Thoracic aorta (tissue), 2 donors: ENCODE measurements at regions not wholly inside any gene's neighbourhood (a gene's known extent, or its start where the extent isn't known, plus 50 kb on each side); places are given as distances from the start of the nearest gene placed in this dataset.

Experiments used
- ATAC-seq: fragments of 150-250 bp; one replicate; pipeline ENCODE4 v1.8.0; 2017; ENCODE audit warnings: low read depth; ENCODE audit not compliant: insufficient number of reproducible peaks, low FRiP score
- DNase-seq: peaks from one replicate; pipeline ENCODE4 v3.0.0-alpha.2; 2020; ENCODE audit warnings: low spot score
- H3K27ac ChIP-seq, 2 donors: fragments of 200-600 bp; sonication (generic); 1 replicate in 1 of 2; 2 replicates in 1 of 2; pipeline ENCODE4 v1.5.1; 2016; ENCODE audit warnings: mild to moderate bottlenecking in 2 of 2, moderate library complexity in 2 of 2
- H3K27me3 ChIP-seq: fragments of 200-600 bp; sonication (generic); replicated peaks from 2 replicates; pipeline ENCODE4 v1.6.0; 2016; ENCODE audit warnings: mild to moderate bottlenecking; ENCODE audit not compliant: insufficient read depth
- H3K36me3 ChIP-seq: fragments of 200-600 bp; sonication (generic); one replicate; pipeline ENCODE4 v1.5.1; 2016
- H3K4me1 ChIP-seq, 2 donors: fragments of 200-600 bp; sonication (generic); 1 replicate in 1 of 2; 2 replicates in 1 of 2; pipeline versions ENCODE4 v1.5.1 to v1.6.0; 2016; ENCODE audit warnings: low read depth in 2 of 2, mild to moderate bottlenecking in 1 of 2; ENCODE audit not compliant: control insufficient read depth in 1 of 2
- H3K4me3 ChIP-seq: fragments of 200-600 bp; sonication (generic); 2 replicates; pipeline ENCODE4 v1.5.1; 2016; ENCODE audit warnings: mild to moderate bottlenecking
- H3K9me3 ChIP-seq: fragments of 200-600 bp; sonication (generic); 2 replicates; pipeline ENCODE4 v1.5.1; 2016
- TF ChIP-seq, protein P1 (sequence below): fragments of 200-600 bp; sonication (generic); IDR thresholded peaks from one replicate; pipeline ENCODE4 v1.5.1; 2019; ENCODE audit warnings: antibody characterized with exemption

DNA sequence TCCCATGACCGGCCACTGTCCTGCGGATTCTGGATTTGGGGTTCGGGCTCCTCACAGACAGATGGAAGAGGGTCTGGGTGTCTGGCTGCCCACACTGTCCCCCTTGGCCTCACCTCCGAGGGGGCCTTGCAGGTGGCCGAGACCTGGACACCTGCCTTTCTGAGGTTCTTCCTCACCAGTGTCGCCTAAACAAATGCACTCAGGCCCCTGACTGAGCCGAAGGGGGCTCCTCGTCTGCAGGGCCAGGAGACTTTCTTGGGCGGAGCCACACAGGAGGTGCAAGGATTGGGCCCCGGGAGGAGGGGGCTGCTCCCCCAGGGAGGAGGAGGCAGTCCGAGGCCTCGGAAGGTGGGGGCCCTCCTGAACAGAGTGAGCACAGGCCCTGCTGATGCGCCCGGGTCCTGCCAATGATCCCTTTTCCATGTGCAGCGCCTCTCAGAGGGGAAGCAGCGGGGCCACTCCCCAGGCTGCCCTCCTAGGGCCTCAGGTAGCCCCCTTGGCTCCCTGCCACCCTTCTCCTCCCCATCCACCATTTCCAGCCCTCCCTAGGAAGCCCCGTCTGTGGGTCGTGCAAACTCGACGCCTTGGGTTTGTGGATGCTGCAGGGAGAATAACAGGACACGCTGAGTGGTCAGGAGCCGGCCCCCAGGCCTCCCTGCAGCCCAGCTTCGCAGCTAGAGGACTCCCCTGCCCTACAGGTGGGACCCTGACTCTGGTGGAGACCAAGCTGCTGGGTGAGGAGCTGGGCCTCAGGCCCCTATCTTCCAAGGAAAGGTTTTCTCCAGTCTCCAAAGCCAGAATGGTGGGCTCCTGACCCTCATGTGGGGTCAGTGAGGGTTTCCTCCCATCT lies 63.4 kb upstream of the ZNF469 start:
- no peaks in the 10 kb centered on the region for H3K36me3 ChIP-seq
- ATAC-seq (no peak), DNase-seq (no peak)
- H3K4me3 ChIP-seq, result no peak overlapping the region
- H3K4me1 ChIP-seq, result no peaks in the 10 kb centered on the region
- TF ChIP-seq, protein P1, sequence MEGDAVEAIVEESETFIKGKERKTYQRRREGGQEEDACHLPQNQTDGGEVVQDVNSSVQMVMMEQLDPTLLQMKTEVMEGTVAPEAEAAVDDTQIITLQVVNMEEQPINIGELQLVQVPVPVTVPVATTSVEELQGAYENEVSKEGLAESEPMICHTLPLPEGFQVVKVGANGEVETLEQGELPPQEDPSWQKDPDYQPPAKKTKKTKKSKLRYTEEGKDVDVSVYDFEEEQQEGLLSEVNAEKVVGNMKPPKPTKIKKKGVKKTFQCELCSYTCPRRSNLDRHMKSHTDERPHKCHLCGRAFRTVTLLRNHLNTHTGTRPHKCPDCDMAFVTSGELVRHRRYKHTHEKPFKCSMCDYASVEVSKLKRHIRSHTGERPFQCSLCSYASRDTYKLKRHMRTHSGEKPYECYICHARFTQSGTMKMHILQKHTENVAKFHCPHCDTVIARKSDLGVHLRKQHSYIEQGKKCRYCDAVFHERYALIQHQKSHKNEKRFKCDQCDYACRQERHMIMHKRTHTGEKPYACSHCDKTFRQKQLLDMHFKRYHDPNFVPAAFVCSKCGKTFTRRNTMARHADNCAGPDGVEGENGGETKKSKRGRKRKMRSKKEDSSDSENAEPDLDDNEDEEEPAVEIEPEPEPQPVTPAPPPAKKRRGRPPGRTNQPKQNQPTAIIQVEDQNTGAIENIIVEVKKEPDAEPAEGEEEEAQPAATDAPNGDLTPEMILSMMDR, result no peak
- H3K9me3 ChIP-seq, result no peaks in the 10 kb centered on the region
- no peaks in the 10 kb centered on the region for H3K27me3 ChIP-seq
- no peak overlapping the region for H3K27ac ChIP-seq

DNA sequence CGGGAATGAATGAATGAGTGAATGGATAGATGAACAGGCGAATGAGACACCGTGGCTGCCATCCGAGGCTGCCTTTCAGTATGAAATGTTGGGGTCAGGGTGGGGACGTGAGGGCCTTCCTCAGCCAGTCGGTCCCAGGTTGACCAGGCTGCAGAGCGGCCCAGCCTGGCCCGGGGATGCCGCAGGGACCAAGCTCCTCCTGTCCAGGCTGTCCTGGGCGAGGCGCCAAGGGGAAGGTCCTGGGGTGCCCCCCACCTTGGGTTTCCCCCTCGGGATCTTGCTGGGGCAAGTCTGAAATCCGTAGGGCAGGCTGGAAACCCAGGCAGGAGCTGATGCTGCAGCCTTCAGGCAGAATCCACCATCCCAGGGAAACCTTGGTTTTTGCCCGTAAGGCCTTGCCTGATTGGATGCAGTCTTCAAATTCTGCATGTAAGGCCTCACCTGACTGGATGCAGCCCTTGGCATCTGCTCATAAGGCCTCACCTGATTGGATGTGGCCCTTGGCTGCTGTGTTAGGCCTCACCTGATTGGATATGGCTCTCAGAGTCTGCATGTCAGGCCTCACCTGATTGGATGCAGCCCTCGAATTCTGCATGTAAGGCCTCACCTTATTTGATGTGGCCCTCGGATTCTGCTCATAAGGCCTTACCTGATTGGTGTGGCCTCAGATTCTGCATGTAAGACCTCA lies 61.7 kb upstream of the ZNF469 start:
- DNase-seq (no peak), ATAC-seq (no peak)
- TF ChIP-seq, protein P1, result no peak
- Histone ChIP-seq H3K4me1 (no peaks in the 10 kb centered on the region), H3K4me3 (no peak overlapping the region), H3K27ac (no peak overlapping the region), H3K27me3 (no peaks in the 10 kb centered on the region), H3K36me3 (no peaks in the 10 kb centered on the region), H3K9me3 (no peaks in the 10 kb centered on the region)

DNA sequence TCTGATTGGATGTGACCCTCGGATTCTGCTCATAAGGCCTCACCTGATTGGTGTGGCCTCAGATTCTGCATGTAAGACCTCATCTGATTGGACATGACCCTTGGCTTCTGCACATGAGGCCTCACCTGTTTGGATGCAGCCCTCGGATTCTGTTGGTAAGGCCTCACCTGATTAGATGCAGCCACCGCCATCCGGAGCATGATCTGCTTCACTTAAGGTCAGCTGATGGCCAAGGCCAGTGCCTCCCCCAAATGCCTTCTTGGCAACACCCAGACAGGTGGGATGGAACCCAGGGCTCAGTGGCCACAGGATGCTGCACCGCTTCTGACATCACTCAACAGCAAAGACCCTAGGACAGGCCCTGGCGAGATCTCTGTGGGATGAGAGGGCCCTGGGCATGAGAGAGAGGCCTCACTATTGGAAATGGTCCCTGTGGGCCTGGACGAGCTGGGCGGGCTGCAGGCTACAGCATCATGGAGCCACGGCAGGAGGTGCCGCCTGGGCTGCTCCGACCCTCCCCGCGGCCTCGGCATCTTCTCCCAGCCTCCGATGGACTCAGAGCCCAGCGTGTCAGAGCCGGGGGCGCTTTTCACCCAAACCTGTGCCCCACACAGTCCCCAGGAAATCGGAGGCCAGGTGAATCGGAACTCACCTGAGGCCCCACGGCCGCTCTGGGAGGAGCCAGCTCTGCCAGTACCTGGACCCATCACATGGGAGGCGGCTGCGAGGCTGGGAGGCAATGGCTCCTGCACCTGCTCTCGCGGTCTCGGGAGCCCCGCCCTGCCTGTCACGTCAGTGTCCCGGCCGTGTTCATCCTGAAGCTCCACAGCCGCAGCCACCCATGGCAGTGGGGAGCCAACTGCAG lies 60.9 kb upstream of the ZNF469 start:
- Histone ChIP-seq H3K4me3 (no peak overlapping the region), H3K27ac (no peak overlapping the region), H3K27me3 (no peaks in the 10 kb centered on the region), H3K36me3 (no peaks in the 10 kb centered on the region), H3K4me1 (no peaks in the 10 kb centered on the region), H3K9me3 (no peaks in the 10 kb centered on the region)
- TF ChIP-seq, protein P1, result no peak
- ATAC-seq, result no peak
- no peak for DNase-seq

DNA sequence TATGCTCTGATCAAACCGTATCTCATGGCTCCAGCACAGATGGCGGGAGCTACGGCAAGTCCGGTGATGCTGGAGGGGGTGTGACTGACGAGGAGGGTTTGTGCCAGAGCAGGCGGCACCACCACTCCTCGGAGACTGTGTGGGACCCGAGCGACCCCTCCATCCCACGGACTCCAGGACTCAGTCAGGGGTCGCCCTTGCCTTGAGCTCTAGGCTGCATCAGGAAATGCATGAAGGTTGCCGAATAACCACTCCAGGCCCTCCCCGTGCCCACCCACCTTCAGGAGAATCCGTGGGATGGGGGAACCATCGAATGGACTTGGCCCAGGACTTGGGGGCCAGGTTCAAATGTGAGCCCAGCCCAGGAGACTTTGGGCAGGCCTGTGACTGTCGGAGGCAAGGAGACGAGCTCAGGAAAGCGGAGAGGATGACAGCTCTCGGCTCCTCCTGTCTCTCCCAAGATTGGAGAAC lies 60.2 kb upstream of the ZNF469 start:
- ATAC-seq (no peak), DNase-seq (no peak)
- Histone ChIP-seq H3K4me1 (no peaks in the 10 kb centered on the region), H3K9me3 (no peaks in the 10 kb centered on the region), H3K36me3 (no peaks in the 10 kb centered on the region), H3K27ac (no peak overlapping the region), H3K4me3 (no peak overlapping the region), H3K27me3 (no peaks in the 10 kb centered on the region)
- TF ChIP-seq, protein P1, result no peak

DNA sequence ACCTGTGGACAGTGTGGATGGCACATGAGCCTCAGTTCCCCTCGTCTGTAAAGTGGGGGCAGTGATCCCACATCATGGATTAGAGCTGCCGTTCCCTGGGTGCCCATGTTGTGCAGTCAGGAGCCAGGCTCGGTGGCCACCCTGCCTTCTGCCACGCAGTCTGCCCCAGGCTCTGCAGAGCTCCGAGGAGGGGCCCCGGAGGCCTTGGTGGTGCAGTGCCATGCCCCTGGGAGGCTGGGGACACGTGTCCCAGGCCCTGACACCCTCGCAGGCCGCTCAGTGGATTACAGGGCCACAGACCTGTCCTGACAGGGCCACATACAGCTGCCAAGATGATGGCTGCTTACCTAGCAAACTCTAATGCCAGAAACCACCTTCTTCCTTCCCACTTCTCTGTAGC lies 59.7 kb upstream of the ZNF469 start:
- Histone ChIP-seq H3K4me1 (no peaks in the 10 kb centered on the region), H3K4me3 (no peak overlapping the region), H3K27me3 (no peaks in the 10 kb centered on the region), H3K27ac (no peak overlapping the region), H3K9me3 (no peaks in the 10 kb centered on the region), H3K36me3 (no peaks in the 10 kb centered on the region)
- DNase-seq (no peak), ATAC-seq (no peak)
- TF ChIP-seq, protein P1, result no peak
